ENCODE measurements at regions not wholly inside any gene's neighbourhood (a gene's known extent, or its start where the extent isn't known, plus 50 kb on each side); places are given as distances from the start of the nearest gene placed in this dataset.

- no peak for TF ChIP-seq CTCF (IDR thresholded peaks at IDR 0.05)
- no peak for TF ChIP-seq EZH2 (IDR thresholded peaks at IDR 0.05; ENCODE audit: borderline replicate concordance, insufficient read depth, low read depth, low read length, poor library complexity, severe bottlenecking)
Measured at GRCh38 chrX:71846429-71846828, 64.2 kb upstream of the NHSL2 start.

Data from B cell (primary cell).